Naive thymus-derived CD8-positive, alpha-beta T cell (primary cell): ENCODE measurements at regions not wholly inside any gene's neighbourhood (a gene's known extent, or its start where the extent isn't known, plus 50 kb on each side); places are given as distances from the start of the nearest gene placed in this dataset.
"Not testable (repeated sequence)": the region's sequence is repeated elsewhere in the genome, so short reads cannot be mapped to it uniquely, and the experiment has no call there.

Source experiments
- ATAC-seq, 2 donors: fragments of 150-1000 bp; cut with Tn5 transposase in 1 of 2; sonication (Bioruptor Pico), chemical (Tn5 transposase) in 1 of 2; 1 replicate in 1 of 2; 2 replicates in 1 of 2; pipeline ENCODE4 v1.10.0; 2021; ENCODE audit warnings: mild to moderate bottlenecking in 2 of 2, moderate library complexity in 2 of 2
- POLR2A ChIA-PET: fragments of 350-600 bp; sonication (Branson Sonifier 250); formaldehyde crosslinking; loops from one replicate; lab custom pipeline; 2021; ENCODE audit warnings: antibody characterized with exemption; lab: Charles Lee
- DNase-seq, 10 donors: peaks; one replicate each; pipeline versions ENCODE4 v3.0.0 to v3.0.0-alpha.2; 2020 to 2022
- H3K27ac Mint-ChIP-seq, 10 donors: one replicate each; pipeline ENCODE4 v1.8.0; 2020 to 2022; ENCODE audit warnings: mild to moderate bottlenecking in 10 of 10, mixed read lengths in 10 of 10, moderate library complexity in 4 of 10, inconsistent platforms in 1 of 10
- H3K27me3 Mint-ChIP-seq, 5 donors: one replicate each; pipeline ENCODE4 v1.8.0; 2021 to 2022; ENCODE audit warnings: mixed read lengths in 5 of 5
- H3K36me3 Mint-ChIP-seq, 3 donors: one replicate each; pipeline ENCODE4 v1.8.0; 2020 to 2022; ENCODE audit warnings: mixed read lengths in 3 of 3, mild to moderate bottlenecking in 2 of 3, inconsistent platforms in 1 of 3
- H3K4me1 Mint-ChIP-seq, 4 donors: one replicate each; pipeline ENCODE4 v1.8.0; 2021 to 2022; ENCODE audit warnings: mixed read lengths in 4 of 4
- H3K4me3 Mint-ChIP-seq, 10 donors: one replicate each; pipeline ENCODE4 v1.8.0; 2020 to 2022; ENCODE audit warnings: mild to moderate bottlenecking in 10 of 10, mixed read lengths in 10 of 10, moderate library complexity in 6 of 10, inconsistent platforms in 1 of 10
- H3K9me3 Mint-ChIP-seq, 9 donors: one replicate each; pipeline ENCODE4 v1.8.0; 2020 to 2022; ENCODE audit warnings: mixed read lengths in 9 of 9, mild to moderate bottlenecking in 3 of 9, inconsistent platforms in 1 of 9, moderate library complexity in 1 of 9

DNA sequence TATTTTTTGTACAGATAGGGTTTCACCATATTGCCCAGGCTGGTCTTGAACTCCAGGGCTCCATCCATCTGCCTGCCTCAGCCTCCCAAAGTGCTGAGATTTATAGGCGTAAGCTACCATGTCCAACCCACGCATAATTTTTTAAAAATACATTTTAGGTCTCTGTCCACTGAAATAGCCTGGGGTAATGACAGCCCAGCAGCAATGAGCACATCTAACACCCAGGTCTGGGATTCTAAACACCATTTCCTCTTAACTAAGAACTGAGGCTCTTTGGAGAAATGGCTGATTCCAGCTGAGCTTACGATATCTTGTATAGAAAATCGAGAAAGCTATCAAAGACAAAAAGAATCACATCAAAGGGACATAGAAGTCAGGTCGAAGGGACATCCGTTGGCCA is 245.3 kb downstream of the PARN start:
- POLR2A ChIA-PET = no interaction called here
- DNase-seq (no peak), ATAC-seq (no peak)
- Mint-ChIP-seq H3K4me3 (no peak overlapping the region), H3K27me3 (peaks cover 0 to 2% (median 0%) of the 10 kb centered on the region in 5 donors), H3K9me3 (peaks cover 0 to 2% (median 0%) of the 10 kb centered on the region in 9 donors), H3K4me1 (no peaks in the 10 kb centered on the region), H3K36me3 (no peaks in the 10 kb centered on the region), H3K27ac (no peak overlapping the region)

DNA sequence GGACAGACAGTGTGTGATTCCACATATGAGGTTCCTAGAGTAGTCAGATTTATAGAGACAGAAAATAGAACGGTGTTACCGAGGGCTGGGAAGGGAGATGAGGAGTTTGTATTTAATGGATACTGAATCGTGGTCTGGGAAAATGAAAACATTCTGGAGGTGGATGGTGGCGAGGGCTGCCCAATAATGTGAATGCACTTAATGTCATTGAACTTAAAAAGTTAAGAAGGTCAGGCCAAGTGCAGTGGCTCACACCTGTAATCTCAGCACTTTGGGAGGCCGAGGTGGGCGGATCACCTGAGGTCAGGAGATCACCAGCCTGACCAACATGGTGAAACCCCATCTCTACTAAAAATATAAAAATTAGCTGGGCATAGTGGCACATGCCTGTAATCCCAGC is 246.2 kb downstream of the PARN start:
- H3K36me3 Mint-ChIP-seq, ATAC-seq, DNase-seq, POLR2A ChIA-PET, H3K4me1 Mint-ChIP-seq, H3K4me3 Mint-ChIP-seq, H3K27me3 Mint-ChIP-seq, H3K27ac Mint-ChIP-seq, H3K9me3 Mint-ChIP-seq: not testable (repeated sequence)

DNA sequence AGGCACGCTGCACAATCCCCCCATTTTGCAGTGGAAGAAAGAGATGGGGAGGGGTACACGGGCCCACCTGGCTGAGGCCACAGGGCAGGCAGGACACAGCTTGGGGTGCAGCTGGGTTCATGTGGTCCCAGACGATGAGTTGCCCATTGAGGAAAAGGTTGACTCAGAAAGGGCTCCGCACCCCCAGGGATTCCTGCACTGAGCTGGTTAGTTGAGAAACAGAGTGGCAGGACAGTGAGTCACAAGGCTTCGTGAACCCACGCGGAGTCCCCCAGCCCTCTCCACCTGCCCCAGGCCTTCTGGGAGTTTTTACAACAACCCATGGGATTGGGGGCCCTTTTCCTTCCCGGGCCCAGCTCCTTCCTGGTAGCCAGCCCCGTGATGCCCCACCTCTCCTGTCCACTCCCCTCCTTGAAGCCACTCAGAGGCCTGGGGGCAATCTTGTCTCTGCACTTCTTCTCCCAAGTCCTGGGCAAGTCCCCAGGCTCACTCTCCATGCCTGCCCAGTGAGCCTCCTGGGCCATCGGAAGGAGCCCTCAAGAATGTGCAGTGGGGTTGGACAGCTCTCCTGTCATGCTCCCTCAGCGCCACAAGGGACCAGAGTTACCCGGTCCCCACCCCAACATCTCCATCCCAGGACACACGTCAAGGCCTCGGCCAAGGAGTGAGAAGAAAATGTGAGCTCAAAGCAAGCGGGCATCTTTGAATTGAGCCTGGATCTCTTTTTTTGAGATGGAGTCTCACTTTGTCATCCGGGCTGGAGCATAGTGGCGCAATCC is 251.2 kb downstream of the PARN start:
- DNase-seq (no peak), ATAC-seq (no peak)
- POLR2A ChIA-PET = interaction anchor here (0.5 kb wide), 1 partner anchor 102 kb away, joined by 3 read pairs; no protein-coding TSS in a partner anchor
- H3K4me1 Mint-ChIP-seq = peaks cover 0 to 5% (median 0%) of the 10 kb centered on the region in 4 donors
- peaks cover 0 to 2% (median 0%) of the 10 kb centered on the region in 9 donors for H3K9me3 Mint-ChIP-seq
- H3K36me3 Mint-ChIP-seq = no peaks in the 10 kb centered on the region
- no peak overlapping the region for H3K27ac Mint-ChIP-seq
- no peak overlapping the region for H3K4me3 Mint-ChIP-seq
- H3K27me3 Mint-ChIP-seq = peaks cover 0 to 2% (median 0%) of the 10 kb centered on the region in 5 donors

DNA sequence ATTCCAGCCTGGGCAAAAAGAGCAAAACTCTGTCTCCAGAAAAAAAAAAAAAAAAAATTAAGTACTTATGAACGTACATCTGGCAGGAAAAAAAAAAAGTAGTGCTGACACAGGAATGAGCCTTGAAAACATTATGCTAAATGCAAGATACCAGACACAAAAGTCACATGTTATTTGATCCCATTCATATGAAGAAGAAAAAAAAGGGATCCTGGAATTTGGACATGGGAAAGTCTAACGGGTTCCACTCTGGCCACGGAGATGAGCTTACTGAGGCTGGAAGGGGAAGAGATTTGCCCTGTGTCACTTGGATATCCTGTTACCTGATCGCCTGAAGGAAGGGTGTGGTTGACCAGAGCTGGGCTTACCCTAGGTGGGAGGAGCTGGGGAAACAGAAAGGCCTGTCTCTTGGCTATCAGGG is 251.9 kb downstream of the PARN start:
- POLR2A ChIA-PET = interaction anchor here (0.5 kb wide), 1 partner anchor 101 kb away, joined by 3 read pairs; no protein-coding TSS in a partner anchor
- no peak overlapping the region for H3K4me3 Mint-ChIP-seq
- ATAC-seq = no peak
- no peaks in the 10 kb centered on the region for H3K27me3 Mint-ChIP-seq
- peaks cover 0 to 5% (median 0%) of the 10 kb centered on the region in 4 donors for H3K4me1 Mint-ChIP-seq
- DNase-seq = no peak
- H3K27ac Mint-ChIP-seq = no peak overlapping the region
- no peaks in the 10 kb centered on the region for H3K9me3 Mint-ChIP-seq
- H3K36me3 Mint-ChIP-seq = no peaks in the 10 kb centered on the region

DNA sequence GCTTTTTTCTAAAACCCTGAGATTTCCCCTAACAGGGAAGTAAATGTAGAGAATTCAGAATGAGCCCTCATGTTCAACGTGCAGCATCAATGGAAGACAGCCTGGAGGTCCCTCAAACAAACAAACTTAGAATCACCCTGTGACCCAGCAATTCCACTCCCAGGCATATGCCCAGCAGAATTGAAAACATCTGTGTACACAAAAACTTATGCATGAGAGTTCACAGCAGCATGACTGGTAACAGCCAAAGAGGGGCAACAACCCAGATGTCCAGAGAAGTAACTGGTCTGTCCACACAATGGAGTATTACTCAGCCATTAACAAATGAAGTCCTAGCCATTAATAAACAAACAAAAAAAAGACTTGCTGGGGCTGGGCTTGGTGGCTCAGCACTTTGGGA is 252.7 kb downstream of the PARN start:
- Mint-ChIP-seq H3K4me3 (no peak overlapping the region), H3K4me1 (peaks cover 0 to 5% (median 0%) of the 10 kb centered on the region in 4 donors), H3K27me3 (no peaks in the 10 kb centered on the region), H3K36me3 (no peaks in the 10 kb centered on the region), H3K27ac (no peak overlapping the region), H3K9me3 (no peaks in the 10 kb centered on the region)
- no peak for ATAC-seq
- POLR2A ChIA-PET = no interaction called here
- DNase-seq = no peak

DNA sequence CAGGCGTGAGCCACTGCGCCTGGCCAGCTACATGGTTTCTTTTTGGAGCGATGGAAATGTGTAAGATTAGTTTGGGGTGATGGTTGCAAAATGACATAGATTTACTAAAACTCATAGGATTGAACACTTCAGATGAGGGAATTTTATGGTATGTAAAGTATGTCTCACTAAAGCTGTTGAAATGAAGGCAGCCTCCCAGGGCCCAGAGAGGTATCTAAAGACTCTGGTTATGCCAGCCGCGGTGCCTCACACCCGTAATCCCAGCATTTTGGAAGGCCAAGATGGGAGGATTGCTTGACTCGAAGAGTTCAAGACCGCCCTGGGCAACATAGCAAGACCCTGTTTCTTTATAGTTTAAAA is 254.9 kb downstream of the PARN start:
- no peak for DNase-seq
- ATAC-seq = no peak
- Mint-ChIP-seq H3K36me3 (no peaks in the 10 kb centered on the region), H3K27ac (no peak overlapping the region), H3K9me3 (no peaks in the 10 kb centered on the region), H3K4me1 (peaks cover 0 to 5% (median 0%) of the 10 kb centered on the region in 4 donors), H3K27me3 (no peaks in the 10 kb centered on the region), H3K4me3 (no peak overlapping the region)
- POLR2A ChIA-PET = no interaction called here

DNA sequence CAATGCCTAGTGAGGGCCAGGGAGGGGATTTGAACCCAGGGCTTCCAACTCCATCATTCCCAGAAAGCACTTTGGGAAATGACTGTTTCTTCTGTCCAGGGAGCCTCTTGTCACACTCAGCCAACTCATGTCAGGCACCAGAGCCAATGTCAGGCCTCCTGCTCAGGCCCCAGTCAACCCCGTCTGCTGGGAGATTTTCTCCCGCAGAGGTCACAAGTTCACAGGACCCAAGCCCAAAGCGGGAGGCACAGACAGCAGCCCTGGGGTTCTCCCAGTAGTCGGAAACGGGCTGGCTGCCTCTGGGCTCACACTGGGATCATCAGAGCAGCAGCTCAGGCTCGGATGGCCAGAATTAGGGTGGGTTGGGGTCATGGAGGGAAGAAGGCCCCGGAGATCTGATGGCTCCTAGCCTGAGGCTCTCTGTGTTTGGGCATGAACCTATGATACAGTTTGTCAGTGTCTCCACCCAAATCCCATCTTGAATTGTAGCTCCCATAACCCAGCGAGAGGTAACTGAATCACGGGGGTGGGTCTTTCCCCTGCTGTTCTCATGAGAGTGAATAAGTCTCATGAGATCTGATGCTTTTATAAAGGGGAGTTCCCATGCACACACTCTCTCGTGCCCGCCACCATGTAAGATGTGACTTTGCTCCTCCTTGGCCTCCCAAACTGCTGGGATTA is 255.5 kb downstream of the PARN start:
- POLR2A ChIA-PET = no interaction called here
- no peak overlapping the region for H3K4me3 Mint-ChIP-seq
- no peaks in the 10 kb centered on the region for H3K36me3 Mint-ChIP-seq
- H3K27ac Mint-ChIP-seq = no peak overlapping the region
- no peaks in the 10 kb centered on the region for H3K27me3 Mint-ChIP-seq
- H3K9me3 Mint-ChIP-seq = no peaks in the 10 kb centered on the region
- H3K4me1 Mint-ChIP-seq = peaks cover 0 to 5% (median 0%) of the 10 kb centered on the region in 4 donors
- DNase-seq = no peak
- ATAC-seq = no peak

DNA sequence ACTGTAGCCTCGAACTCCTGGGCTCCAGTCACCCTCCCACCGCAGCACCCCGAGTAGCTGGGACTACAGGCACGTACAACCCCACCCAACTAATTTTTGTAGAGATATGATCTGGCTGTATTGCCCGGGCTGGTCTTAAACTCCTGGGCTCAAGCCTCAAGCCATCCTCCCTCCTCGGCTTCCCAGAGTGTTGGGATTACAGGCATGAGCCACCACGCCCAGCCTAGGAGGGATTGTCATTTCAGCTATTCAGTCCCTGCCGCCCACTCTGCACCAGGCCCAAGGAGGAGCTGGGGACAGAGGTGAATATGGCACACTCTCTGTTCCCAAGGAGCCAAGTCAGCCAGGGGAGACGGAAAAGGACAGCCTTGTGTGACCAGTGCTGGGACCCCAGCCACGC is 256.2 kb downstream of the PARN start:
- Mint-ChIP-seq H3K27me3 (no peaks in the 10 kb centered on the region), H3K4me1 (peaks cover 0 to 5% (median 0%) of the 10 kb centered on the region in 4 donors), H3K36me3 (no peaks in the 10 kb centered on the region), H3K27ac (no peak overlapping the region), H3K4me3 (no peak overlapping the region), H3K9me3 (no peaks in the 10 kb centered on the region)
- POLR2A ChIA-PET = no interaction called here
- no peak for DNase-seq
- no peak for ATAC-seq

DNA sequence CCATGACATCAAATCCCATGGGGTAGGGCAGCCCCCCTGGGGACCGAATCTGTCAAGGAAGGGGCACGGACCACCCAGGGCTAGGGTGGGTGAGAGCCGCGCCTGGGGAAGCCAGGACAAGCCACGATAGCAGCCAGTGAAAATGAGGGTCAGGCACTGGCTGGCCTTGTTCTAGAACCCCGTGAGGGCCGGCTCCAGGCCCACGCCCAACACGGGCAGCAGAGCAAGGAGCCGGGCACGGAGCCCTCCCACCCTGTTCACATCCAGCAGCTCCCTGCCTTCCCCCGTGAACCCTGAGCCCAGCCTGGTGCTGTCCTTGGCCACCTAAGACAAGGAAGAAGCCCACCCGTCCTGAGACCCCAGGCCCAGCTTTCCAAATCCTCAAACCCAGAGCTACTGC is 256.7 kb downstream of the PARN start:
- H3K27me3 Mint-ChIP-seq = no peaks in the 10 kb centered on the region
- H3K27ac Mint-ChIP-seq = no peak overlapping the region
- DNase-seq (no peak), ATAC-seq (no peak)
- no peak overlapping the region for H3K4me3 Mint-ChIP-seq
- no peaks in the 10 kb centered on the region for H3K9me3 Mint-ChIP-seq
- H3K36me3 Mint-ChIP-seq = no peaks in the 10 kb centered on the region
- H3K4me1 Mint-ChIP-seq = peaks cover 0 to 4% (median 0%) of the 10 kb centered on the region in 4 donors
- POLR2A ChIA-PET = interaction anchor here (0.5 kb wide), 1 partner anchor 302 kb away, joined by 3 read pairs; no protein-coding TSS in a partner anchor

DNA sequence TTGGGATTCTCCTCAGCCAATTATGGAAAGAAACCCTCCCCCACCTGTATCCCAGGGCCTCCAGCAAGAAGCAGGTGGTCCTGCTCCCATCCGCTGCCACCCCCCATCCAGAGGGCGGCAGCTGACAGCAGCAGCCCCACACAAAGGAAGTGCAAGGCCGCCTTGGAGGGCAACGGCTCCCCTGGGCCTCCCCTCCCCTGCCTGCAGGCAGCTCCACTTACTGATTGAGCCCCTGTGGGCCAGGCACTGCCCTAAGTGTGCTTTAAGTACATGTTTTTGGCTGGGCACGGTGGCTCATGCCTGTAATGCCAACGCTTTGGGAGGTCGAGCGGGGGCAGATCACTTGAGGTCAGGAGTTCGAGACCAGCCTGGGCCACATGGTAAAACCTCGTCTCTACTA is 257.6 kb downstream of the PARN start:
- no peak for ATAC-seq
- POLR2A ChIA-PET = interaction anchor here (0.6 kb wide), 1 partner anchor 95 kb away, joined by 3 read pairs; no protein-coding TSS in a partner anchor
- no peaks in the 10 kb centered on the region for H3K36me3 Mint-ChIP-seq
- DNase-seq = no peak
- no peak overlapping the region for H3K27ac Mint-ChIP-seq
- no peaks in the 10 kb centered on the region for H3K9me3 Mint-ChIP-seq
- no peaks in the 10 kb centered on the region for H3K4me1 Mint-ChIP-seq
- no peak overlapping the region for H3K4me3 Mint-ChIP-seq
- no peaks in the 10 kb centered on the region for H3K27me3 Mint-ChIP-seq

DNA sequence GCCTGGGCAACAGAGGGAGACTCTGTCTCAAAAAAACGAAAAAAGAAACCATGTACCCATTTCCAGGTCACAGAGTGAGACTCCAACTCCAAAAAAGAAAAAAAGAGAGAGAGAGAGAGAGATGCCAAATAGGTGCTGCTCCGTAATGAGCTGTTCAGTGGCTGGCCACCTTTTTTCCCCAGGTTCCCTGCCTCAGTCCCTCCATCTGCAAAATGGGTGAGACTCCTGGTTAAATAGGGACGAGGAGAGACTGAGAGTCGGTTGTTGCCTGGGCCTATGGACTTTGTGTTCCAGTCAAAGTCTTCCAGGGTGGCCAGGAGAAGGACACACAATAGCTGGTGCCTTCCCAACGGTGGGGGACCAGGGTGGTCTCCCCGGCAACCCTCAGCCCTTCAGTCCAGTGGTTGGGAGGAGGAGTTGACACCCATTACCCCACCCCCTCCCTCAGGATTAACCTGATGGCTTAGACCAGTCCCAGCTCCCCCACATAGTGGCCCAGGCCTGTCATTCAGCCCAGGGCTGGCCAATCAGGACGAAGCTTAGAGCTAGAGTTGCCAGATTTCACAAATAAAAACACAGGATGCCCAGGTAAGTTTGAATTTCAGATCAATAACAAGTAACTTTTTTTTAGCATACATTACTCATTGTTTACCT is 258.2 kb downstream of the PARN start:
- DNase-seq (no peak), ATAC-seq (no peak)
- no peaks in the 10 kb centered on the region for H3K36me3 Mint-ChIP-seq
- no peaks in the 10 kb centered on the region for H3K9me3 Mint-ChIP-seq
- no peaks in the 10 kb centered on the region for H3K27me3 Mint-ChIP-seq
- H3K4me1 Mint-ChIP-seq = no peaks in the 10 kb centered on the region
- POLR2A ChIA-PET = interaction anchor here (0.6 kb wide), 1 partner anchor 95 kb away, joined by 3 read pairs; no protein-coding TSS in a partner anchor
- no peak overlapping the region for H3K27ac Mint-ChIP-seq
- H3K4me3 Mint-ChIP-seq = no peak overlapping the region

DNA sequence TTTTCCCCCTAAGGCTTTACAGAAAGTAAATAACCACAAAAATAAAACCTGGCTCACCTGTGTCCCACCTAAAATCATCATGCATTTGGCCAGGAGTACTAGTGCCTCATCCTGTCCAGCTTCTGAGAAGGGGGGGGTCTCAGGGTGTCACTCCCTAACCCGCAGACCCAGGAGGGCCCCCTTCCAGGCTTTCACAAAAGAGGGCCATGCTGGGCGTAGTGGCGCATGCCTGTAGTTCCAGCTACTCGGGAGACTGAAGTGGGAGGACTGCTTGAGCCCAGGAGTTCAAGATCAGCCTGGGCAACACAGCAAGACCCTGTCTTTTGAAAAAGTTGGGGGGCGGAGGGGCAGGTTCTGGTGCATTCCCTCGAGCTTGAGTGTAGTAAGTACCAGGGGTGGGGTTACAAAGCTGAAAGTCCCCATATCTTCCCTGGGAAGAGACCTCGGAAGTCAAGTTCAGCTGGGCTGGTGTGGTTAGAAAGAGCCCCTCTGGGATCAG is 259.3 kb downstream of the PARN start:
- no peaks in the 10 kb centered on the region for H3K36me3 Mint-ChIP-seq
- DNase-seq (no peak), ATAC-seq (no peak)
- peaks cover 0 to 2% (median 0%) of the 10 kb centered on the region in 5 donors for H3K27me3 Mint-ChIP-seq
- POLR2A ChIA-PET = no interaction called here
- peak overlapping the region in 1 of 10 donors; percentile 22 for H3K27ac Mint-ChIP-seq
- H3K9me3 Mint-ChIP-seq = no peaks in the 10 kb centered on the region
- no peak overlapping the region for H3K4me3 Mint-ChIP-seq
- no peaks in the 10 kb centered on the region for H3K4me1 Mint-ChIP-seq
